HG02885 (cell line): ENCODE measurements at regions not wholly inside any gene's neighbourhood (a gene's known extent, or its start where the extent isn't known, plus 50 kb on each side); places are given as distances from the start of the nearest gene placed in this dataset.

ENCODE experiments used
- ATAC-seq: cut with Tn5 transposase; IDR thresholded peaks from one replicate; pipeline ENCODE4 v1.9.1; 2021; ENCODE audit warnings: mild to moderate bottlenecking; ENCODE audit not compliant: unreplicated experiment, poor library complexity

- no peak for ATAC-seq
Measured at GRCh38 chr13:52931539-52932431, 83.3 kb upstream of the PCDH8 start.

- ATAC-seq = no peak
Measured at GRCh38 chr13:52931131-52931530, 82.7 kb upstream of the PCDH8 start.

DNA sequence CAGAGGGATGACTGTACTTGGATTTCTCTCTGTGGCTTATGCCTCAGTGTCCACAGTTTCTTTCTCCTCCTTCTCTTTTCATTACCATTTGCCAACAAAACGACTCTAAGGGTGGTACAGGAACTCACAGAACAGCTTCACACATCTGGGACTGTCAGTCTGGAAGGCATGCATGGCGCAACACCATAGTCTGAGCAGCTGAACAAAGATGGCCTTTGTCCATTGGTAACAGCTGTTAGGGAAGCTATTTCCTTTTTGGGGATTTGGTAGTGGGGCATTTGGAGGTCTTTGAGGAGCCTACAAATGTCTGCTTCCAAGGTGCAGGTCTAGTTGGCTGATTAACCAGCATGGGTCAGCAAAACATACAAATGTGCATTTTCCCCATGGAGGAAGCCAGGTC, 81.4 kb upstream of the PCDH8 start:
- no peak for ATAC-seq

- ATAC-seq = no peak
Measured at GRCh38 chr13:52926971-52927370, 78.5 kb upstream of the PCDH8 start.

- no peak for ATAC-seq
Measured at GRCh38 chr13:52925775-52926285, 77.4 kb upstream of the PCDH8 start.

GRCh38 chr13:52925251-52925650, 76.8 kb upstream of the PCDH8 start:
- ATAC-seq = no peak

- no peak for ATAC-seq
Measured at GRCh38 chr13:52924289-52925148, 76.1 kb upstream of the PCDH8 start.

- ATAC-seq = no peak
Measured at GRCh38 chr13:52922961-52923360, 74.5 kb upstream of the PCDH8 start.

DNA sequence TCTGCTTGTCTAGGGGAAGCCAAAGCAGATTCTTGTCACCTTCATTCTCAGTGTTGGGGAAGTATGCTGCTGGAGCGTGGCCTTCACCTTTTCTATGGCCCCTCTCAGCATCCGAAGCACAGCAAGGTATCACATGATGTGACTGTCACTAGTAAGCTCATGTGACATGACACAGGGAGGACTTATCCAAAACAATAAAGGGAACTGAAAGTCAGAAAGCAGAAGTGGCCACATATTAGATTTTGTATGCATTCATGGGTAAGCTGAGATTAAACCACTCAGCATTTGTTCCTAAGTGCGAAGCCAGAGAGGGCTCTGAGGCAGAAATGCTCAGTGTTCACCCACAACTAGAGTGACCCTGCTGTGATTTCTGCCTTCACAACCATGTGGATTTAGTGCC, 72.8 kb upstream of the PCDH8 start:
- ATAC-seq = peak; percentile 99

- no peak for ATAC-seq
Measured at GRCh38 chr13:52916486-52916990, 68.1 kb upstream of the PCDH8 start.

- ATAC-seq = no peak
Measured at GRCh38 chr13:52911340-52911739, 62.9 kb upstream of the PCDH8 start.

GRCh38 chr13:52910318-52910717, 61.9 kb upstream of the PCDH8 start:
- peak; percentile 57 for ATAC-seq

DNA sequence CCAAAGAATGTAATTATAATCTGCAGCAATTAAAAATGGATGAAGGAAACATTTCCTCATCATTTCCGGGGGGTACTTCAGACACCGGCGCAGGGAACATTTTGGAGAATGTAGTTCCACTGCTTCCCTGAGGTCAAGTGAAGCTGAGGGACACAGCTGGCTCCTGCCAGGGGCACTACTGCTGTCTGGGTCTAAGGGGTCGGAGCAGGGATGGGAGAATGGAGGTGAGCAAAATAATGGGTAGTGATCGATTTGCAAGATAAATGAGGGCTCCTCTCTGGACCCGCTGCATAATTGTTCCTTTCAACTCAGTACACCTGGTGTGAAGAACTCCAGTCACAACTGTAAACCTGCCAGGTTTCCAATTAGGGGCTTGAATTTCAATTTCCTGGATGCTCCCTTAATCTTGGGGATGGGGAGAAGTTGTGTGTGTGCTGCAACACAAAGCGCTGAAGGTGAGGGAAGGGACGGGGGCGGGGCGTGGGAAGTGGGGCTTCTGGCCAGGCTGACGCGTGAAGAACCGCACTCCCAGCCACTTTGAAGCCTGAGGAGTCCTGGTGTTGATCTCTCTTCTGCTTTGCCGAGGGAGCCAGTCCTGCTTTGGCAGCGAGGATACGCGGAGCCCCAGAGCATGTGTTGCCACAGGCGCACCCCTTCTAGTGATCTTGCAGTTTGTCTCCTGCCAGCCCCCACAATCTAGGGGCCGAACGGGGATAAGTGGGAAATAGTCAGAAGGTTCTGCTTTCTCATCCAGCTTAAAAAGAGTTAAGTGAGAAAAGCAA, 57.9 kb upstream of the PCDH8 start:
- no peak for ATAC-seq

DNA sequence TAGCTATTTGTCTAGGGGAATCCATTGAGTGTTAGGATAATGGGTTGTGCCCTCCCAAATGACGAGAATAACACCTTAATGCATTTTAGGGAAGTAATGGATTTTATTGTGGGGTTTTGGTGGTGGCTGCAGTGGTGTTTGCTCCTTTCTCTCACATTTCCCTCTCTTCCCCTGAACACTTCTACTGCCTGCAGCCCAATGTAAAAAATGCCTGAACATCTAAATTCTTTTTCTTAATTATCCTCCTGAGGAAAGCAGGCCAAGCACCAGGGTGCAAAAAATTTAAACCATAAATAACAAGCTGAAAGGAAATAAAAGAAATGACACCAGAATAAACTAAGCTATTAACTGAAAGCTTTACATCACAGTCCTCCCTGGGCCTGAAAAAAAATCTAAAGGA, 57.3 kb upstream of the PCDH8 start:
- no peak for ATAC-seq

- ATAC-seq = peak; percentile 100
Measured at GRCh38 chr13:52903320-52903719, 54.9 kb upstream of the PCDH8 start.

DNA sequence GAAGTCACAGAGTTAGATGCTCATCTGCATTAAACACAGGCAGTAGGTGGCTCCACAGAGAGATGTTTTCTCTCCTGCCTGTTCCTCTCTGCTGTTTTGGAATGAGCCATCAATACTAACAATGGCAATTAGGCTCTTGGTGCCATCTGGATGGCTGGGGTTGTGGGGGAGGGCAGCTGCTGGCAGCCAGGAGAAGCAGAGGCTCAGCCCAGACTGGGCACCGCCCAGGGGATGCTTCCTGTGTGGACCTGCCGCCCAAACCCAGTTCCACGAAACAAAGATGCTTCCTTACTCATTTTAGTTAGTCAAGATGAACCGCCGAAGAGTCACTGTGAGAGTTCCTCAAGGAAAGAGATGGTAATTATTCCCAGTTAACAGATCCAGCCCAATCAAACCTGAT, 50.8 kb upstream of the PCDH8 start:
- no peak for ATAC-seq
